Activated CD4-positive, CD25-positive, alpha-beta regulatory T cell treated with anti-CD3 and anti-CD28 coated beads, Interleukin-2, amount 50 U/mL, for 16 hours (primary cell): ENCODE measurements at regions not wholly inside any gene's neighbourhood (a gene's known extent, or its start where the extent isn't known, plus 50 kb on each side); places are given as distances from the start of the nearest gene placed in this dataset.
"Not testable (repeated sequence)": the region's sequence is repeated elsewhere in the genome, so short reads cannot be mapped to it uniquely, and the experiment has no call there.

Source experiments
- DNase-seq: peaks from one replicate; pipeline ENCODE4 v3.0.0-alpha.2; 2020; ENCODE audit warnings: low read depth, low spot score

GRCh38 chr5:39660020-39660419 lies 235.2 kb upstream of the DAB2 start:
- DNase-seq = no peak

- DNase-seq = no peak
Measured at GRCh38 chr5:39658866-39659265, 234.1 kb upstream of the DAB2 start.

GRCh38 chr5:39657943-39658342 lies 233.2 kb upstream of the DAB2 start:
- no peak for DNase-seq

- no peak for DNase-seq
Measured at GRCh38 chr5:39656600-39656999, 231.8 kb upstream of the DAB2 start.

GRCh38 chr5:39654715-39655114 lies 229.9 kb upstream of the DAB2 start:
- no peak for DNase-seq

GRCh38 chr5:39652481-39652880 lies 227.7 kb upstream of the DAB2 start:
- DNase-seq = not testable (repeated sequence)

GRCh38 chr5:39652036-39652435 lies 227.3 kb upstream of the DAB2 start:
- no peak for DNase-seq

GRCh38 chr5:39650008-39650762 lies 225.4 kb upstream of the DAB2 start:
- no peak for DNase-seq

- no peak for DNase-seq
Measured at GRCh38 chr5:39648848-39649227, 224.1 kb upstream of the DAB2 start.

- DNase-seq = no peak
Measured at GRCh38 chr5:39648085-39648847, 223.5 kb upstream of the DAB2 start.

GRCh38 chr5:39640552-39640951 lies 215.8 kb upstream of the DAB2 start:
- DNase-seq = no peak

GRCh38 chr5:39639618-39640089 lies 214.9 kb upstream of the DAB2 start:
- no peak for DNase-seq

GRCh38 chr5:39638813-39639212 lies 214.0 kb upstream of the DAB2 start:
- DNase-seq = no peak

GRCh38 chr5:39633057-39633456 lies 208.3 kb upstream of the DAB2 start:
- DNase-seq = no peak

- no peak for DNase-seq
Measured at GRCh38 chr5:39631958-39632357, 207.2 kb upstream of the DAB2 start.

- no peak for DNase-seq
Measured at GRCh38 chr5:39629946-39630345, 205.2 kb upstream of the DAB2 start.

GRCh38 chr5:39628348-39628747 lies 203.6 kb upstream of the DAB2 start:
- DNase-seq = no peak

- no peak for DNase-seq
Measured at GRCh38 chr5:39624890-39625289, 200.1 kb upstream of the DAB2 start.

GRCh38 chr5:39624268-39624886 lies 199.6 kb upstream of the DAB2 start:
- no peak for DNase-seq

GRCh38 chr5:39623291-39623865 lies 198.6 kb upstream of the DAB2 start:
- no peak for DNase-seq

GRCh38 chr5:39622281-39622680 lies 197.5 kb upstream of the DAB2 start:
- no peak for DNase-seq

GRCh38 chr5:39619168-39619818 lies 194.5 kb upstream of the DAB2 start:
- DNase-seq = no peak
